Kidney epithelial cell (primary cell): ENCODE measurements at regions not wholly inside any gene's neighbourhood (a gene's known extent, or its start where the extent isn't known, plus 50 kb on each side); places are given as distances from the start of the nearest gene placed in this dataset.

Experiments
- DNase-seq: peaks from one replicate; pipeline ENCODE4 v3.0.0-alpha.2; 2010; ENCODE audit warnings: low read depth
- H3K27me3 ChIP-seq: 2 replicates; pipeline ENCODE4 v1.6.0; 2011; ENCODE audit warnings: low read length; ENCODE audit not compliant: control insufficient read depth, insufficient read depth
- H3K36me3 ChIP-seq: 2 replicates; pipeline ENCODE4 v1.5.1; 2011; ENCODE audit warnings: low read length; ENCODE audit not compliant: control insufficient read depth, insufficient read depth
- H3K4me3 ChIP-seq: 2 replicates; pipeline ENCODE4 v1.5.1; 2011; ENCODE audit warnings: low read depth, mild to moderate bottlenecking, control low read depth, low read length
- TF ChIP-seq, protein P1 (sequence below): IDR thresholded peaks from 2 replicates; pipeline ENCODE4 v1.5.1; 2011; ENCODE audit warnings: mild to moderate bottlenecking, moderate library complexity, low read length, control low read depth, inconsistent platforms; ENCODE audit not compliant: insufficient read depth, poor library complexity, severe bottlenecking

DNA sequence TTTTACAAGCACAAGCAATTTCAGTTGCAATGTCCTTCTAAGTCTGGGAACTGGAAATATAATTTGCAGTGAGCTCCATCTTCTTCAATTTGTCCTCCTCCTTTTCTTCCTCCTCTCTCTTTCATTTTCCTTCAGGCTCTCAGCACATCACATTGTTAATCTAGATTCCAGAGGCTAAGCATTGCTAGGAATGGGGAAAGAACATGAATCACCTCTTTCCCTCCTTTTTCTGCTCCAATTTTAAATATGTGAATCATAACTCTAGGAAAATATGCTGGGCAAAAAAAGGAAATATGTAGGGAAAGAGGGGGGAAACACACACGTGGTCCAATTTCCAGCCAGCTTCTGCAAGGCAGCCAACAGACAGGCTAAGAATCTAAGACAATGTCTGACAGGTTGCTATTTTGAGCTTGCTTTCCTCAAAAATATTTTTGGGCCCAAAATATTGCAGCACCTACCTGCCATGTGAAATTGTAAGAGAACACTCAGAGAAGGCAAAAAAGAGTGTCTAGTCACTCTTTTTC is 72.7 kb upstream of the NUPR2 start:
- TF ChIP-seq, protein P1, sequence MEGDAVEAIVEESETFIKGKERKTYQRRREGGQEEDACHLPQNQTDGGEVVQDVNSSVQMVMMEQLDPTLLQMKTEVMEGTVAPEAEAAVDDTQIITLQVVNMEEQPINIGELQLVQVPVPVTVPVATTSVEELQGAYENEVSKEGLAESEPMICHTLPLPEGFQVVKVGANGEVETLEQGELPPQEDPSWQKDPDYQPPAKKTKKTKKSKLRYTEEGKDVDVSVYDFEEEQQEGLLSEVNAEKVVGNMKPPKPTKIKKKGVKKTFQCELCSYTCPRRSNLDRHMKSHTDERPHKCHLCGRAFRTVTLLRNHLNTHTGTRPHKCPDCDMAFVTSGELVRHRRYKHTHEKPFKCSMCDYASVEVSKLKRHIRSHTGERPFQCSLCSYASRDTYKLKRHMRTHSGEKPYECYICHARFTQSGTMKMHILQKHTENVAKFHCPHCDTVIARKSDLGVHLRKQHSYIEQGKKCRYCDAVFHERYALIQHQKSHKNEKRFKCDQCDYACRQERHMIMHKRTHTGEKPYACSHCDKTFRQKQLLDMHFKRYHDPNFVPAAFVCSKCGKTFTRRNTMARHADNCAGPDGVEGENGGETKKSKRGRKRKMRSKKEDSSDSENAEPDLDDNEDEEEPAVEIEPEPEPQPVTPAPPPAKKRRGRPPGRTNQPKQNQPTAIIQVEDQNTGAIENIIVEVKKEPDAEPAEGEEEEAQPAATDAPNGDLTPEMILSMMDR = no peak
- no peak overlapping the region for H3K4me3 ChIP-seq
- H3K27me3 ChIP-seq = no peaks in the 10 kb centered on the region
- no peak for DNase-seq
- no peaks in the 10 kb centered on the region for H3K36me3 ChIP-seq

DNA sequence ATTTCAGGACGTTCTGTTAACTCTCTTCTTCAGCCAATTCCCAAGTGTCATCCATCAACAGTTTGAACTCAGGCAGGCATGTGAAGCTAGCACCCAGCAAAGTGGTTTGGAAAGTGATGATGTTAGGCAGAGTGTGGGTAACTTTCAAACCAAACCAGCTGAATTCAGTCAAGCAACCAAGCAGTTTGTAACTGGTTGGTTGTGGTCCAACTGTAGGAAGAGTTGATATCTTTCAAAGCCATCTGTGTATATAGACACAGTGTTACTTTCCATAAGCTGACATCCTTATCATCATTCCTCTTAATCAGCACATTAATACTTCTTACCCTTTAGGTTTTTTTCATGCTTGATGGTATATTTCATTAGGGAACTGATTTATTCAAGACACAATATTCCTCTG is 72.2 kb upstream of the NUPR2 start:
- no peaks in the 10 kb centered on the region for H3K36me3 ChIP-seq
- TF ChIP-seq, protein P1 = no peak
- no peak for DNase-seq
- H3K4me3 ChIP-seq = no peak overlapping the region
- H3K27me3 ChIP-seq = no peaks in the 10 kb centered on the region

DNA sequence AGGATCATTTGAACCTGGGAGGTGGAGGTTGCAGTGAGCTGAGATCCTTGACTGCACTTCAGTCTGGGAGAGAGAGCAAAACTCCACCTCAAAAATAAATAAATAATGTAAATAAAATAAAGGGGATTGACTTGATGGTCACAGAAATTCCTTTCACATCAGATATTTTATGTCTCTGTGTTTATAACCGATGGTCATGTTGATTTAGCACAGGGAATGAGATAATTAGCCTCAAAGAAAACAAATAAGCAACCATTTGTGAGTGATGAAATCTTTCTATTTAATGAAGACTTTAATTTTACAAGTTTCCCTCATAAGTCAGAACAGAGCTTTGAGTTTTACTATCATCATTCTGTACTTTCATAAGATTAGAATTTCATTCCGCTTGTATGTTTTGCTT is 64.8 kb upstream of the NUPR2 start:
- DNase-seq = no peak
- Histone ChIP-seq H3K27me3 (no peaks in the 10 kb centered on the region), H3K4me3 (no peak overlapping the region), H3K36me3 (no peaks in the 10 kb centered on the region)
- TF ChIP-seq, protein P1 = no peak

DNA sequence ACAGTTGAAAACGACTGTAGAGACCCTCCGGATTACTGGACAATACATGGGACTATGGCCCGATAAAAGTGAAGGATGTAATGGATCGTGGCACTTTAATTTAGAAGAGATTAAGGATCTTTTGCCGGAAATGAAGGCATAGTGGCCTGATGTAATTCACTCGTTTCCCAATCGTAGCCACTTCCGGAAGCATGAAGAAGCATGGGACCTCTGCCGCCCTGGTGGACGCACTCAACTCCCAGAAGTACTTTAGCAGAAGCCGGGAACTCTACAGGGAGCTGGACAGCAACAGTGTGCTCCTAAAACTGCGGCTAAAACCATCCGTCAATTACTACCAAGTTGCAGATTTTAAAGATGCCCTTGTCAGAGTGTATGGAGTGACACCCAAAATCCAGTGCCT is 59.6 kb upstream of the NUPR2 start:
- DNase-seq = no peak
- H3K36me3 ChIP-seq = no peaks in the 10 kb centered on the region
- peaks cover 11% of the 10 kb centered on the region for H3K27me3 ChIP-seq
- H3K4me3 ChIP-seq = no peak overlapping the region
- TF ChIP-seq, protein P1 = peak; percentile 8

DNA sequence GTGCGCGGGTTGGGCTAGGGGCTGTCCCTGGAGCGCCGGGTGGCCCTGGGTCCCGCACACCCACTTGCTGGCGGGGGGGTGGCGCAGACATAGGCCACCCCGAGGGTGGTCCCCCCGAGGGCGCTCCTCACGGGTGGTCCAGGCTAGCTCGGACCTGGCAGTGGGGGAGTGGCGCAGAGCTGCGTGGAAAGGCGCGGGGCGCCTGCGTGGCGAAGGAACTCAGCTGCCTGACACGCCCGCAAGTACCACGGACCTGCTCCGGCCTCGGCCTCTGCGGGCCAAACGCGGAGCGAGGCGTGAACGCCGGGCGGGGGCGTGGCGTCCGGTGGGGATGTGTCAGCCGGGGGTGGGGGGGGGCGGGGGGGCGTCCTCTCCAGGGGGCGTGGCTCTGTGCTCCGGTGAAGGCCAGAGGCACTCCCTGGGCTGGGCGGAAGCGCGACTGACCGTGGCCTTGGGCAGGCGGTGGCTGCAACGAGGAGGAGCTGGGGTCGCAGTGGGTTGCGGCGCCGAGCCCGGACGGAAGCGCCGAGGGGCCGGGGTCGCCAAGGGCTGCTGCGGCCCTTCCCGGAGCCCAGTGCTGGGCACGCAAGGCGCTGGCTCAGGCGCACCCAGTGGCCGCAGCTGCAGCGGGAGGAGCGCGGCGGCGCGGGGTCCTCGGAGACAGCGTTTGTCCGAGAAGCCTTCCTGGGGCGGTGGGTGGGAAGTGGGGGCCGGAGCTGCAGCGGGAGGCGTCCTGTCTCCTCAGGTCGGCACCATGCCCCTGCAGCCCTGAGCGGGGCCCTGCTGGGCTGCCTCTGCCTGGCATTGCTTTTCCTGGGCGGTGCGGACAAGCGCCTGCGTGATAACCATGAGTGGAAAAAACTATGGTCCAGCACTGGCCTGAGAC is 58.9 kb upstream of the NUPR2 start:
- no peaks in the 10 kb centered on the region for H3K36me3 ChIP-seq
- no peak for DNase-seq
- TF ChIP-seq, protein P1 = no peak
- peak overlapping the region; percentile 30 for H3K4me3 ChIP-seq
- H3K27me3 ChIP-seq = peaks cover 11% of the 10 kb centered on the region
